Parathyroid adenoma (tissue), 2 donors: ENCODE measurements at regions not wholly inside any gene's neighbourhood (a gene's known extent, or its start where the extent isn't known, plus 50 kb on each side); places are given as distances from the start of the nearest gene placed in this dataset.

Source experiments
- H2AFZ ChIP-seq: fragments of 300-600 bp; sonication (generic); one replicate; pipeline ENCODE4 v1.7.0; 2017; ENCODE audit warnings: antibody characterized with exemption, mild to moderate bottlenecking
- H3K27ac ChIP-seq: fragments of 300-600 bp; sonication (generic); one replicate; pipeline ENCODE4 v1.7.0; 2017
- H3K27me3 ChIP-seq: fragments of 300-600 bp; sonication (generic); one replicate; pipeline ENCODE4 v1.7.0; 2017; ENCODE audit warnings: low read length; ENCODE audit not compliant: control insufficient read depth, insufficient read depth
- H3K36me3 ChIP-seq: fragments of 300-600 bp; sonication (generic); one replicate; pipeline ENCODE4 v1.7.0; 2017; ENCODE audit warnings: low read length; ENCODE audit not compliant: control insufficient read depth, insufficient read depth
- H3K4me1 ChIP-seq: fragments of 300-600 bp; sonication (generic); one replicate; pipeline ENCODE4 v1.7.0; 2017; ENCODE audit warnings: control low read depth
- H3K4me2 ChIP-seq: fragments of 300-600 bp; sonication (generic); one replicate; pipeline ENCODE4 v1.7.0; 2017; ENCODE audit warnings: low read length
- H3K4me3 ChIP-seq: fragments of 300-600 bp; sonication (generic); one replicate; pipeline ENCODE4 v1.7.0; 2017; ENCODE audit warnings: low read depth, low read length
- H3K79me2 ChIP-seq: fragments of 300-600 bp; sonication (generic); one replicate; pipeline ENCODE4 v1.7.0; 2017; ENCODE audit warnings: control low read depth
- H3K9ac ChIP-seq: fragments of 300-600 bp; sonication (generic); one replicate; pipeline ENCODE4 v1.7.0; 2017; ENCODE audit warnings: mild to moderate bottlenecking
- H3K9me3 ChIP-seq: fragments of 300-600 bp; sonication (generic); one replicate; pipeline ENCODE4 v1.7.0; 2017; ENCODE audit warnings: low read length; ENCODE audit not compliant: control insufficient read depth
- CTCF ChIP-seq: fragments of 300-600 bp; sonication (generic); IDR thresholded peaks from one replicate; pipeline ENCODE4 v1.7.0; 2017; ENCODE audit warnings: antibody characterized with exemption, mild to moderate bottlenecking
- donor health status: primary hyperparathyroidism.

GRCh38 chr14:104353921-104354701, 215.7 kb downstream of the KIF26A start:
- no peak overlapping the region for H2AFZ ChIP-seq
- no peaks in the 10 kb centered on the region for H3K36me3 ChIP-seq
- H3K79me2 ChIP-seq, result no peaks in the 10 kb centered on the region
- H3K9me3 ChIP-seq, result no peaks in the 10 kb centered on the region
- H3K27ac ChIP-seq, result peak overlapping the region; percentile 39
- H3K9ac ChIP-seq, result no peak overlapping the region
- no peak overlapping the region for H3K4me2 ChIP-seq
- no peaks in the 10 kb centered on the region for H3K4me1 ChIP-seq
- no peak overlapping the region for H3K4me3 ChIP-seq
- TF ChIP-seq CTCF, result no peak
- no peaks in the 10 kb centered on the region for H3K27me3 ChIP-seq

GRCh38 chr14:104355101-104356019, 217.0 kb downstream of the KIF26A start:
- Histone ChIP-seq H3K36me3 (no peaks in the 10 kb centered on the region), H3K9me3 (no peaks in the 10 kb centered on the region), H3K27ac (no peak overlapping the region), H2AFZ (no peak overlapping the region), H3K4me2 (no peak overlapping the region), H3K79me2 (no peaks in the 10 kb centered on the region), H3K9ac (no peak overlapping the region), H3K27me3 (no peaks in the 10 kb centered on the region), H3K4me1 (no peaks in the 10 kb centered on the region), H3K4me3 (no peak overlapping the region)
- TF ChIP-seq CTCF, result no peak

- no peaks in the 10 kb centered on the region for H3K36me3 ChIP-seq
- no peak overlapping the region for H3K27ac ChIP-seq
- no peak overlapping the region for H3K4me3 ChIP-seq
- no peak overlapping the region for H3K9ac ChIP-seq
- no peak overlapping the region for H3K4me2 ChIP-seq
- no peaks in the 10 kb centered on the region for H3K4me1 ChIP-seq
- H3K79me2 ChIP-seq, result no peaks in the 10 kb centered on the region
- H2AFZ ChIP-seq, result no peak overlapping the region
- no peaks in the 10 kb centered on the region for H3K9me3 ChIP-seq
- no peak for TF ChIP-seq CTCF
- no peaks in the 10 kb centered on the region for H3K27me3 ChIP-seq
Observed at GRCh38 chr14:104356020-104356737, 217.8 kb downstream of the KIF26A start.

- Histone ChIP-seq H3K4me1 (no peaks in the 10 kb centered on the region), H3K27ac (no peak overlapping the region), H3K36me3 (no peaks in the 10 kb centered on the region), H3K79me2 (no peaks in the 10 kb centered on the region), H2AFZ (no peak overlapping the region), H3K9me3 (no peaks in the 10 kb centered on the region), H3K27me3 (no peaks in the 10 kb centered on the region), H3K4me3 (no peak overlapping the region), H3K9ac (no peak overlapping the region), H3K4me2 (no peak overlapping the region)
- TF ChIP-seq CTCF, result no peak
Observed at GRCh38 chr14:104356738-104357688, 218.6 kb downstream of the KIF26A start.
